Keratinocyte (primary cell): ENCODE measurements at regions not wholly inside any gene's neighbourhood (a gene's known extent, or its start where the extent isn't known, plus 50 kb on each side); places are given as distances from the start of the nearest gene placed in this dataset.

Experiments used
- DNase-seq: peaks from one replicate; pipeline ENCODE4 v3.0.0-alpha.2; 2011; ENCODE audit warnings: low read depth, missing footprints, low spot score
- FAIRE-seq: peaks from 2 replicates; lab custom pipeline; 2011; peaks lifted over from hg19 to GRCh38; lab: Jason Lieb, UNC
- H2AFZ ChIP-seq: 2 replicates; pipeline ENCODE4 v1.6.0; 2012; ENCODE audit warnings: low read length, control low read depth, inconsistent platforms; ENCODE audit not compliant: control insufficient read depth
- H3K27ac ChIP-seq: 2 replicates; pipeline ENCODE4 v1.5.1; 2011; ENCODE audit warnings: low read length; ENCODE audit not compliant: control insufficient read depth, insufficient read depth
- H3K27me3 ChIP-seq: 3 replicates; pipeline ENCODE4 v1.6.0; 2011; ENCODE audit warnings: low read length; ENCODE audit not compliant: control insufficient read depth, insufficient read depth; ENCODE audit errors: extremely low read depth
- H3K36me3 ChIP-seq, 2 experiments: 2 replicates in 1 of 2; 3 replicates in 1 of 2; pipeline ENCODE4 v1.5.1; 2011; ENCODE audit warnings: low read length in 2 of 2, mild to moderate bottlenecking in 1 of 2; ENCODE audit not compliant: control insufficient read depth in 2 of 2, insufficient read depth in 2 of 2; ENCODE audit errors: extremely low read depth in 1 of 2
- H3K4me1 ChIP-seq: 3 replicates; pipeline ENCODE4 v1.5.1; 2011; ENCODE audit warnings: low read length; ENCODE audit not compliant: control insufficient read depth, insufficient read depth; ENCODE audit errors: extremely low read depth
- H3K4me2 ChIP-seq: 3 replicates; pipeline ENCODE4 v1.6.0; 2011; ENCODE audit warnings: low read depth, low read length; ENCODE audit not compliant: control insufficient read depth, insufficient read depth; ENCODE audit errors: extremely low read depth
- H3K4me3 ChIP-seq, 3 experiments: fragments of 200-600 bp in 1 of 3; sonication (generic) in 1 of 3; 2 replicates in 2 of 3; 3 replicates in 1 of 3; pipeline ENCODE4 v1.5.1; 2011 to 2016; ENCODE audit warnings: low read length in 3 of 3, mild to moderate bottlenecking in 3 of 3, control low read depth in 2 of 3, inconsistent platforms in 1 of 3, low read depth in 1 of 3, mixed read lengths in 1 of 3, mixed run types in 1 of 3, moderate library complexity in 1 of 3; ENCODE audit not compliant: control insufficient read depth in 2 of 3, insufficient read depth in 2 of 3; ENCODE audit errors: extremely low read depth in 1 of 3
- H3K79me2 ChIP-seq: 2 replicates; pipeline ENCODE4 v1.6.0; 2012; ENCODE audit warnings: low read length; ENCODE audit not compliant: control insufficient read depth, insufficient read depth
- H3K9ac ChIP-seq: 3 replicates; pipeline ENCODE4 v1.6.0; 2011; ENCODE audit warnings: low read length; ENCODE audit not compliant: control insufficient read depth, insufficient read depth; ENCODE audit errors: extremely low read depth
- H3K9me1 ChIP-seq: 3 replicates; pipeline ENCODE4 v1.6.0; 2011; ENCODE audit warnings: low read length; ENCODE audit not compliant: control insufficient read depth, insufficient read depth; ENCODE audit errors: extremely low read depth
- H3K9me3 ChIP-seq: 2 replicates; pipeline ENCODE4 v1.5.1; 2012; ENCODE audit warnings: low read depth, low read length; ENCODE audit not compliant: control insufficient read depth
- H4K20me1 ChIP-seq: 3 replicates; pipeline ENCODE4 v1.6.0; 2011; ENCODE audit warnings: low read length; ENCODE audit not compliant: control insufficient read depth, insufficient read depth; ENCODE audit errors: extremely low read depth
- EZH2 ChIP-seq: IDR thresholded peaks from one replicate; pipeline ENCODE4 v1.6.1; 2012; ENCODE audit warnings: inconsistent platforms, mild to moderate bottlenecking, low read length, moderate library complexity
- dilution Hi-C: fragments of 300-500 bp; cut with MboI; formaldehyde crosslinking; loops from one replicate; pipeline ENCODE4 v1.7.0; 2020; ENCODE audit warnings: low sequenced_read_pairs; ENCODE audit not compliant: extremely low pct_ligation_motif_present
- TF ChIP-seq, protein P1 (sequence below), 3 experiments: IDR thresholded peaks in 1 of 3; conservative IDR thresholded peaks in 1 of 3; optimal IDR thresholded peaks in 1 of 3; 2 replicates in 2 of 3; 3 replicates in 1 of 3; pipeline versions ENCODE3 to v1.5.1; 2011; ENCODE audit warnings: low read length in 3 of 3, mild to moderate bottlenecking in 3 of 3, moderate library complexity in 2 of 3, control low read depth in 1 of 3, inconsistent platforms in 1 of 3; ENCODE audit not compliant: insufficient read depth in 2 of 3; ENCODE audit errors: extremely low read depth in 1 of 3

DNA sequence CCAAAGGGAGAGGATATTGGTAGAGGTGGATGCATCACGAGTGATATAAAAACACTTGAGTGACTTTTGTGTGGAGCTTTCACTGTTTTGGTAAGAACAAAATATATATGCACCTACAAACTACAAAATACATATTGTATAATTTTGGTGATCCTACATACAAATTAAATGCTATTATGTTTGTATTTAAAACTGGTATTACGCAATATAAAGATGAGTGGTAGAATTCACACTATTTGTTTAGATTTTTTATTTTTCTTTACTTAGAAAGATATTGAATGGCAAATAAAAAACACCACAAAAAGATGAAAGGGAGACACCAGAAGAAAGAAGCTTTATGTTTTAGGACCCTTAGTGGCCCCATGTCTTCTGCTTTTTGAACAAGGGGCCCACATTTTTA lies 770.7 kb upstream of the ID2 start:
- no peaks in the 10 kb centered on the region for H3K9me1 ChIP-seq
- no peaks in the 10 kb centered on the region for H3K79me2 ChIP-seq
- no peak overlapping the region for H3K9ac ChIP-seq
- no peak overlapping the region for H2AFZ ChIP-seq
- H4K20me1 ChIP-seq: no peaks in the 10 kb centered on the region
- no peaks in the 10 kb centered on the region for H3K9me3 ChIP-seq
- no peak for FAIRE-seq
- dilution Hi-C loops: no loop called here
- no peak overlapping the region for H3K27ac ChIP-seq
- H3K4me1 ChIP-seq: no peaks in the 10 kb centered on the region
- no peaks in the 10 kb centered on the region for H3K27me3 ChIP-seq
- H3K4me2 ChIP-seq: no peak overlapping the region
- no peaks in the 10 kb centered on the region for H3K36me3 ChIP-seq
- no peak for DNase-seq
- TF ChIP-seq, protein P1, sequence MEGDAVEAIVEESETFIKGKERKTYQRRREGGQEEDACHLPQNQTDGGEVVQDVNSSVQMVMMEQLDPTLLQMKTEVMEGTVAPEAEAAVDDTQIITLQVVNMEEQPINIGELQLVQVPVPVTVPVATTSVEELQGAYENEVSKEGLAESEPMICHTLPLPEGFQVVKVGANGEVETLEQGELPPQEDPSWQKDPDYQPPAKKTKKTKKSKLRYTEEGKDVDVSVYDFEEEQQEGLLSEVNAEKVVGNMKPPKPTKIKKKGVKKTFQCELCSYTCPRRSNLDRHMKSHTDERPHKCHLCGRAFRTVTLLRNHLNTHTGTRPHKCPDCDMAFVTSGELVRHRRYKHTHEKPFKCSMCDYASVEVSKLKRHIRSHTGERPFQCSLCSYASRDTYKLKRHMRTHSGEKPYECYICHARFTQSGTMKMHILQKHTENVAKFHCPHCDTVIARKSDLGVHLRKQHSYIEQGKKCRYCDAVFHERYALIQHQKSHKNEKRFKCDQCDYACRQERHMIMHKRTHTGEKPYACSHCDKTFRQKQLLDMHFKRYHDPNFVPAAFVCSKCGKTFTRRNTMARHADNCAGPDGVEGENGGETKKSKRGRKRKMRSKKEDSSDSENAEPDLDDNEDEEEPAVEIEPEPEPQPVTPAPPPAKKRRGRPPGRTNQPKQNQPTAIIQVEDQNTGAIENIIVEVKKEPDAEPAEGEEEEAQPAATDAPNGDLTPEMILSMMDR (optimal IDR thresholded peaks at IDR 0.05 in 1 of 3, IDR thresholded peaks at IDR 0.05 in 1 of 3, conservative IDR thresholded peaks at IDR 0.05 in 1 of 3; ENCODE audit: extremely low read depth in 1 of 3, insufficient read depth in 2 of 3, low read length in 3 of 3): no peak
- TF ChIP-seq EZH2: no peak
- H3K4me3 ChIP-seq: no peak overlapping the region

DNA sequence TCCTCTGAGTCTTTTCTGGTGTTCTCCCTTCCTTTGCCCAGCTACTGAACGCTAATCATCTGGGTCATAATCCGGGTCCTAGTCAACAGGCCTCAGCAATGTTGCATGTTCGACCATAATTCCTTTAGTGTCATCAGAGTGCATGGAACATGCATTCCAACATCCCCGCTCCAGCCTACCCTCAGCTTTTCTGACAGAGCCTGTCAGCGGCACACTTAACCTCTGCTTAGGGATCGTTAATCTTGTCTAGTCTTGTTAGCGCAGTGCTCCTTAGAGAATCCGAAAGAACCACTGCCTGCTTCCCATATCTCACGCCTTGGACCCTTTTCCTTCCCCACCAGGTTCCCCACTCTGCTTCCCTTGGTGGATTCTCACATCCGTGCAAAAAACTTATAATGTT lies 767.9 kb upstream of the ID2 start:
- no peaks in the 10 kb centered on the region for H3K9me3 ChIP-seq
- H2AFZ ChIP-seq: peak overlapping the region; percentile 35
- no peaks in the 10 kb centered on the region for H3K4me1 ChIP-seq
- H3K9ac ChIP-seq: no peak overlapping the region
- H3K4me3 ChIP-seq: no peak overlapping the region
- H3K27me3 ChIP-seq: no peaks in the 10 kb centered on the region
- H3K79me2 ChIP-seq: no peaks in the 10 kb centered on the region
- no peak overlapping the region for H3K27ac ChIP-seq
- no peaks in the 10 kb centered on the region for H3K9me1 ChIP-seq
- FAIRE-seq (no peak), DNase-seq (no peak)
- no peak for TF ChIP-seq EZH2
- TF ChIP-seq, protein P1 (optimal IDR thresholded peaks at IDR 0.05 in 1 of 3, IDR thresholded peaks at IDR 0.05 in 1 of 3, conservative IDR thresholded peaks at IDR 0.05 in 1 of 3; ENCODE audit: extremely low read depth in 1 of 3, insufficient read depth in 2 of 3, low read length in 3 of 3): no peak
- no peak overlapping the region for H3K4me2 ChIP-seq
- dilution Hi-C loops: no loop called here
- no peaks in the 10 kb centered on the region for H4K20me1 ChIP-seq
- no peaks in the 10 kb centered on the region for H3K36me3 ChIP-seq
